ENCODE measurements at regions not wholly inside any gene's neighbourhood (a gene's known extent, or its start where the extent isn't known, plus 50 kb on each side); places are given as distances from the start of the nearest gene placed in this dataset.

DNA sequence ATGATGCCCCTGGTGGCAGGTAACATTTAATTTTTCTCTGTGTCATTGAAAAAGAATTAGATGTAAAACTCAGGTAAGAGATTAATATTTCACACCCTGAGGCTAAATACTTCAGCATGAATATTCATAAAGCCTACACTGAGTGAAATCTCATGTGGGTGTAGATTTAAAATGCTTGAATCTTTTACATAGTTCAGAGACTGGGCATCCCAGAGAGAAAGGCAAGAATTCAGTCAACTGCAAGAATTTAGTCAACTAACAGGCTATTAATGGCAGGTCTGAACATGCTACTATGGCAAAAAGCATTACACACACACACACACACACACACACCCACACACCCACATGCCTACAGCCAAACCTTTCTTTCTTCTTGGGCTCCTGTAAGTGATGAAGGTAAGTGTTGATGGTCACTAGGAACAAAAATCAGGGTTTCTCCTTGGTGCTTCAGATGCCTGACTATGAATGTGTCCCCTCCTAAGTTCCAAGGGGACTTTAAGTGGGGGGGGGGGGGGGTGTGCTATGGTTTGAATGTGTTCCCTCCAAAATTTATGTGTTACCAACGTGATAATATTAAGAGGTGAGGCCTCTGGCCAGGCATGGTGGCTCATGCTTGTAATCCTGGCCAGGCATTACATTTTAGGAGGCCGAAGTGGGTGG is 63.7 kb upstream of the PSMD7 start:
- TF ChIP-seq JUND (IDR thresholded peaks at IDR 0.05) (no peak), EZH2 (IDR thresholded peaks at IDR 0.05) (no peak), EZH2phosphoT487 (IDR thresholded peaks at IDR 0.05; ENCODE audit: borderline replicate concordance) (no peak), SIN3A (IDR thresholded peaks at IDR 0.05; ENCODE audit: low read depth) (no peak), YY1 (IDR thresholded peaks at IDR 0.05; ENCODE audit: extremely low read depth, insufficient replicate concordance, low read depth, low read length) (no peak), SP1 (IDR thresholded peaks at IDR 0.05; ENCODE audit: low read depth) (no peak), POLR2AphosphoS5 (IDR thresholded peaks at IDR 0.05; ENCODE audit: low read depth, low read length) (no peak), ZFX (IDR thresholded peaks at IDR 0.05) (no peak), POLR2A (IDR thresholded peaks at IDR 0.05; ENCODE audit: borderline replicate concordance, extremely low read depth, insufficient read depth, insufficient read length) (no peak), RAD21 (IDR thresholded peaks at IDR 0.05; ENCODE audit: low read depth) (no peak)
- TF ChIP-seq, protein P1, sequence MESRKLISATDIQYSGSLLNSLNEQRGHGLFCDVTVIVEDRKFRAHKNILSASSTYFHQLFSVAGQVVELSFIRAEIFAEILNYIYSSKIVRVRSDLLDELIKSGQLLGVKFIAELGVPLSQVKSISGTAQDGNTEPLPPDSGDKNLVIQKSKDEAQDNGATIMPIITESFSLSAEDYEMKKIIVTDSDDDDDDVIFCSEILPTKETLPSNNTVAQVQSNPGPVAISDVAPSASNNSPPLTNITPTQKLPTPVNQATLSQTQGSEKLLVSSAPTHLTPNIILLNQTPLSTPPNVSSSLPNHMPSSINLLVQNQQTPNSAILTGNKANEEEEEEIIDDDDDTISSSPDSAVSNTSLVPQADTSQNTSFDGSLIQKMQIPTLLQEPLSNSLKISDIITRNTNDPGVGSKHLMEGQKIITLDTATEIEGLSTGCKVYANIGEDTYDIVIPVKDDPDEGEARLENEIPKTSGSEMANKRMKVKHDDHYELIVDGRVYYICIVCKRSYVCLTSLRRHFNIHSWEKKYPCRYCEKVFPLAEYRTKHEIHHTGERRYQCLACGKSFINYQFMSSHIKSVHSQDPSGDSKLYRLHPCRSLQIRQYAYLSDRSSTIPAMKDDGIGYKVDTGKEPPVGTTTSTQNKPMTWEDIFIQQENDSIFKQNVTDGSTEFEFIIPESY (IDR thresholded peaks at IDR 0.05; ENCODE audit: extremely low read depth, insufficient replicate concordance, low read length): no peak
- TF ChIP-seq, protein P2, sequence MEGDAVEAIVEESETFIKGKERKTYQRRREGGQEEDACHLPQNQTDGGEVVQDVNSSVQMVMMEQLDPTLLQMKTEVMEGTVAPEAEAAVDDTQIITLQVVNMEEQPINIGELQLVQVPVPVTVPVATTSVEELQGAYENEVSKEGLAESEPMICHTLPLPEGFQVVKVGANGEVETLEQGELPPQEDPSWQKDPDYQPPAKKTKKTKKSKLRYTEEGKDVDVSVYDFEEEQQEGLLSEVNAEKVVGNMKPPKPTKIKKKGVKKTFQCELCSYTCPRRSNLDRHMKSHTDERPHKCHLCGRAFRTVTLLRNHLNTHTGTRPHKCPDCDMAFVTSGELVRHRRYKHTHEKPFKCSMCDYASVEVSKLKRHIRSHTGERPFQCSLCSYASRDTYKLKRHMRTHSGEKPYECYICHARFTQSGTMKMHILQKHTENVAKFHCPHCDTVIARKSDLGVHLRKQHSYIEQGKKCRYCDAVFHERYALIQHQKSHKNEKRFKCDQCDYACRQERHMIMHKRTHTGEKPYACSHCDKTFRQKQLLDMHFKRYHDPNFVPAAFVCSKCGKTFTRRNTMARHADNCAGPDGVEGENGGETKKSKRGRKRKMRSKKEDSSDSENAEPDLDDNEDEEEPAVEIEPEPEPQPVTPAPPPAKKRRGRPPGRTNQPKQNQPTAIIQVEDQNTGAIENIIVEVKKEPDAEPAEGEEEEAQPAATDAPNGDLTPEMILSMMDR (IDR thresholded peaks at IDR 0.05 in 2 of 3, conservative IDR thresholded peaks at IDR 0.05 in 1 of 3; ENCODE audit: borderline replicate concordance in 1 of 3, insufficient read depth in 1 of 3, low read depth in 2 of 3, low read length in 2 of 3): peak in 1 of 3 experiments; percentile 3; a peak in 1 of 6 replicates
- TF ChIP-seq, protein P3, sequence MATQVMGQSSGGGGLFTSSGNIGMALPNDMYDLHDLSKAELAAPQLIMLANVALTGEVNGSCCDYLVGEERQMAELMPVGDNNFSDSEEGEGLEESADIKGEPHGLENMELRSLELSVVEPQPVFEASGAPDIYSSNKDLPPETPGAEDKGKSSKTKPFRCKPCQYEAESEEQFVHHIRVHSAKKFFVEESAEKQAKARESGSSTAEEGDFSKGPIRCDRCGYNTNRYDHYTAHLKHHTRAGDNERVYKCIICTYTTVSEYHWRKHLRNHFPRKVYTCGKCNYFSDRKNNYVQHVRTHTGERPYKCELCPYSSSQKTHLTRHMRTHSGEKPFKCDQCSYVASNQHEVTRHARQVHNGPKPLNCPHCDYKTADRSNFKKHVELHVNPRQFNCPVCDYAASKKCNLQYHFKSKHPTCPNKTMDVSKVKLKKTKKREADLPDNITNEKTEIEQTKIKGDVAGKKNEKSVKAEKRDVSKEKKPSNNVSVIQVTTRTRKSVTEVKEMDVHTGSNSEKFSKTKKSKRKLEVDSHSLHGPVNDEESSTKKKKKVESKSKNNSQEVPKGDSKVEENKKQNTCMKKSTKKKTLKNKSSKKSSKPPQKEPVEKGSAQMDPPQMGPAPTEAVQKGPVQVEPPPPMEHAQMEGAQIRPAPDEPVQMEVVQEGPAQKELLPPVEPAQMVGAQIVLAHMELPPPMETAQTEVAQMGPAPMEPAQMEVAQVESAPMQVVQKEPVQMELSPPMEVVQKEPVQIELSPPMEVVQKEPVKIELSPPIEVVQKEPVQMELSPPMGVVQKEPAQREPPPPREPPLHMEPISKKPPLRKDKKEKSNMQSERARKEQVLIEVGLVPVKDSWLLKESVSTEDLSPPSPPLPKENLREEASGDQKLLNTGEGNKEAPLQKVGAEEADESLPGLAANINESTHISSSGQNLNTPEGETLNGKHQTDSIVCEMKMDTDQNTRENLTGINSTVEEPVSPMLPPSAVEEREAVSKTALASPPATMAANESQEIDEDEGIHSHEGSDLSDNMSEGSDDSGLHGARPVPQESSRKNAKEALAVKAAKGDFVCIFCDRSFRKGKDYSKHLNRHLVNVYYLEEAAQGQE (IDR thresholded peaks at IDR 0.05; ENCODE audit: low read depth): no peak
- TF ChIP-seq, protein P4, sequence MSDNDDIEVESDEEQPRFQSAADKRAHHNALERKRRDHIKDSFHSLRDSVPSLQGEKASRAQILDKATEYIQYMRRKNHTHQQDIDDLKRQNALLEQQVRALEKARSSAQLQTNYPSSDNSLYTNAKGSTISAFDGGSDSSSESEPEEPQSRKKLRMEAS (IDR thresholded peaks at IDR 0.05): no peak
